ENCODE measurements at regions not wholly inside any gene's neighbourhood (a gene's known extent, or its start where the extent isn't known, plus 50 kb on each side); places are given as distances from the start of the nearest gene placed in this dataset.

- Histone ChIP-seq H3K36me3 (ENCODE audit: control insufficient read depth in 2 of 3, insufficient read depth in 3 of 3, low read length in 3 of 3) (no peaks in the 10 kb centered on the region), H3K4me3 (ENCODE audit: low read length) (no peak overlapping the region), H3K27me3 (ENCODE audit: control insufficient read depth in 2 of 2, insufficient read depth in 2 of 2, low read length in 2 of 2) (no peaks in the 10 kb centered on the region), H3K9me3 (ENCODE audit: control insufficient read depth in 2 of 3, low read length in 3 of 3) (no peaks in the 10 kb centered on the region), H3K4me1 (ENCODE audit: control insufficient read depth in 2 of 2, insufficient read depth in 2 of 2, low read length in 2 of 2) (no peaks in the 10 kb centered on the region), H3K27ac (ENCODE audit: low read depth, low read length) (no peak overlapping the region)
- Mint-ChIP-seq H3K9me3 (no peaks in the 10 kb centered on the region), H3K27ac (no peak overlapping the region), H3K4me1 (no peaks in the 10 kb centered on the region), H3K27me3 (peaks cover 0 to 18% (median 8%) of the 10 kb centered on the region in 5 donors), H3K36me3 (no peaks in the 10 kb centered on the region), H3K4me3 (no peak overlapping the region)
- DNase-seq (no peak), ATAC-seq (no peak)
- POLR2A ChIA-PET: no interaction called here
- CTCF ChIA-PET: no interaction called here
- intact Hi-C loops (cut with micrococcal nuclease): no loop called here
These were observed 82.5 kb upstream of the SMIM23 start for GRCh38 chr5:171703146-171703545.

GRCh38 chr5:171705036-171705435, 80.6 kb upstream of the SMIM23 start:
- Histone ChIP-seq H3K27ac (ENCODE audit: low read depth, low read length) (no peak overlapping the region), H3K9me3 (ENCODE audit: control insufficient read depth in 2 of 3, low read length in 3 of 3) (no peaks in the 10 kb centered on the region), H3K36me3 (ENCODE audit: control insufficient read depth in 2 of 3, insufficient read depth in 3 of 3, low read length in 3 of 3) (no peaks in the 10 kb centered on the region), H3K4me3 (ENCODE audit: low read length) (no peak overlapping the region), H3K27me3 (ENCODE audit: control insufficient read depth in 2 of 2, insufficient read depth in 2 of 2, low read length in 2 of 2) (no peaks in the 10 kb centered on the region), H3K4me1 (ENCODE audit: control insufficient read depth in 2 of 2, insufficient read depth in 2 of 2, low read length in 2 of 2) (no peaks in the 10 kb centered on the region)
- no peaks in the 10 kb centered on the region for H3K36me3 Mint-ChIP-seq
- peaks cover 0 to 22% (median 8%) of the 10 kb centered on the region in 5 donors for H3K27me3 Mint-ChIP-seq
- no peaks in the 10 kb centered on the region for H3K9me3 Mint-ChIP-seq
- DNase-seq (no peak), ATAC-seq (no peak)
- intact Hi-C loops (cut with micrococcal nuclease): no loop called here
- no peak overlapping the region for H3K4me3 Mint-ChIP-seq
- no peak overlapping the region for H3K27ac Mint-ChIP-seq
- CTCF ChIA-PET: no interaction called here
- no peaks in the 10 kb centered on the region for H3K4me1 Mint-ChIP-seq
- POLR2A ChIA-PET: no interaction called here

GRCh38 chr5:171705830-171706468, 79.7 kb upstream of the SMIM23 start:
- DNase-seq (no peak), ATAC-seq (no peak)
- intact Hi-C loops (cut with micrococcal nuclease): no loop called here
- CTCF ChIA-PET: no interaction called here
- Mint-ChIP-seq H3K36me3 (no peaks in the 10 kb centered on the region), H3K9me3 (no peaks in the 10 kb centered on the region), H3K27ac (no peak overlapping the region), H3K4me1 (no peaks in the 10 kb centered on the region), H3K27me3 (peaks cover 0 to 23% (median 11%) of the 10 kb centered on the region in 5 donors), H3K4me3 (no peak overlapping the region)
- no peaks in the 10 kb centered on the region for H3K9me3 ChIP-seq (ENCODE audit: control insufficient read depth in 2 of 3, low read length in 3 of 3)
- POLR2A ChIA-PET: no interaction called here
- no peaks in the 10 kb centered on the region for H3K4me1 ChIP-seq (ENCODE audit: control insufficient read depth in 2 of 2, insufficient read depth in 2 of 2, low read length in 2 of 2)
- H3K27ac ChIP-seq (ENCODE audit: low read depth, low read length): no peak overlapping the region
- no peaks in the 10 kb centered on the region for H3K36me3 ChIP-seq (ENCODE audit: control insufficient read depth in 2 of 3, insufficient read depth in 3 of 3, low read length in 3 of 3)
- H3K27me3 ChIP-seq (ENCODE audit: control insufficient read depth in 2 of 2, insufficient read depth in 2 of 2, low read length in 2 of 2): no peaks in the 10 kb centered on the region
- no peak overlapping the region for H3K4me3 ChIP-seq (ENCODE audit: low read length)

- ChIA-PET POLR2A (no interaction called here), CTCF (no interaction called here)
- no peak overlapping the region for H3K27ac ChIP-seq (ENCODE audit: low read depth, low read length)
- H3K36me3 Mint-ChIP-seq: no peaks in the 10 kb centered on the region
- no peak overlapping the region for H3K27ac Mint-ChIP-seq
- no peaks in the 10 kb centered on the region for H3K9me3 ChIP-seq (ENCODE audit: control insufficient read depth in 2 of 3, low read length in 3 of 3)
- no peaks in the 10 kb centered on the region for H3K27me3 ChIP-seq (ENCODE audit: control insufficient read depth in 2 of 2, insufficient read depth in 2 of 2, low read length in 2 of 2)
- intact Hi-C loops (cut with micrococcal nuclease): no loop called here
- ATAC-seq (no peak), DNase-seq (no peak)
- no peaks in the 10 kb centered on the region for H3K4me1 Mint-ChIP-seq
- H3K4me3 Mint-ChIP-seq: no peak overlapping the region
- peaks cover 0 to 23% (median 11%) of the 10 kb centered on the region in 5 donors for H3K27me3 Mint-ChIP-seq
- H3K4me3 ChIP-seq (ENCODE audit: low read length): no peak overlapping the region
- no peaks in the 10 kb centered on the region for H3K9me3 Mint-ChIP-seq
- no peaks in the 10 kb centered on the region for H3K36me3 ChIP-seq (ENCODE audit: control insufficient read depth in 2 of 3, insufficient read depth in 3 of 3, low read length in 3 of 3)
- H3K4me1 ChIP-seq (ENCODE audit: control insufficient read depth in 2 of 2, insufficient read depth in 2 of 2, low read length in 2 of 2): no peaks in the 10 kb centered on the region
These were observed 78.7 kb upstream of the SMIM23 start for GRCh38 chr5:171706736-171707441.

GRCh38 chr5:171707442-171707792, 78.2 kb upstream of the SMIM23 start:
- H3K4me1 Mint-ChIP-seq: no peaks in the 10 kb centered on the region
- Histone ChIP-seq H3K36me3 (ENCODE audit: control insufficient read depth in 2 of 3, insufficient read depth in 3 of 3, low read length in 3 of 3) (no peaks in the 10 kb centered on the region), H3K4me1 (ENCODE audit: control insufficient read depth in 2 of 2, insufficient read depth in 2 of 2, low read length in 2 of 2) (no peaks in the 10 kb centered on the region), H3K27me3 (ENCODE audit: control insufficient read depth in 2 of 2, insufficient read depth in 2 of 2, low read length in 2 of 2) (no peaks in the 10 kb centered on the region), H3K4me3 (ENCODE audit: low read length) (no peak overlapping the region), H3K9me3 (ENCODE audit: control insufficient read depth in 2 of 3, low read length in 3 of 3) (no peaks in the 10 kb centered on the region), H3K27ac (ENCODE audit: low read depth, low read length) (no peak overlapping the region)
- H3K27me3 Mint-ChIP-seq: peaks cover 0 to 27% (median 11%) of the 10 kb centered on the region in 5 donors
- no peak overlapping the region for H3K4me3 Mint-ChIP-seq
- CTCF ChIA-PET: no interaction called here
- intact Hi-C loops (cut with micrococcal nuclease): no loop called here
- no peaks in the 10 kb centered on the region for H3K36me3 Mint-ChIP-seq
- POLR2A ChIA-PET: no interaction called here
- DNase-seq (no peak), ATAC-seq (no peak)
- H3K27ac Mint-ChIP-seq: no peak overlapping the region
- H3K9me3 Mint-ChIP-seq: peaks cover 0 to 2% (median 0%) of the 10 kb centered on the region in 11 donors

GRCh38 chr5:171709930-171710329, 75.7 kb upstream of the SMIM23 start:
- no peaks in the 10 kb centered on the region for H3K27me3 ChIP-seq (ENCODE audit: control insufficient read depth in 2 of 2, insufficient read depth in 2 of 2, low read length in 2 of 2)
- no peak for ATAC-seq
- no peak for DNase-seq
- H3K4me3 ChIP-seq (ENCODE audit: low read length): no peak overlapping the region
- intact Hi-C loops (cut with micrococcal nuclease): no loop called here
- CTCF ChIA-PET: no interaction called here
- H3K27me3 Mint-ChIP-seq: peaks cover 0 to 16% (median 10%) of the 10 kb centered on the region in 5 donors
- no peaks in the 10 kb centered on the region for H3K36me3 ChIP-seq (ENCODE audit: control insufficient read depth in 2 of 3, insufficient read depth in 3 of 3, low read length in 3 of 3)
- POLR2A ChIA-PET: no interaction called here
- no peaks in the 10 kb centered on the region for H3K4me1 Mint-ChIP-seq
- no peak overlapping the region for H3K27ac Mint-ChIP-seq
- no peaks in the 10 kb centered on the region for H3K4me1 ChIP-seq (ENCODE audit: control insufficient read depth in 2 of 2, insufficient read depth in 2 of 2, low read length in 2 of 2)
- peaks cover 0 to 6% (median 0%) of the 10 kb centered on the region in 11 donors for H3K9me3 Mint-ChIP-seq
- no peak overlapping the region for H3K27ac ChIP-seq (ENCODE audit: low read depth, low read length)
- H3K36me3 Mint-ChIP-seq: no peaks in the 10 kb centered on the region
- H3K9me3 ChIP-seq (ENCODE audit: control insufficient read depth in 2 of 3, low read length in 3 of 3): no peaks in the 10 kb centered on the region
- no peak overlapping the region for H3K4me3 Mint-ChIP-seq

- H3K36me3 ChIP-seq (ENCODE audit: control insufficient read depth in 2 of 3, insufficient read depth in 3 of 3, low read length in 3 of 3): no peaks in the 10 kb centered on the region
- Mint-ChIP-seq H3K27ac (no peak overlapping the region), H3K4me1 (no peaks in the 10 kb centered on the region), H3K9me3 (peaks cover 0 to 6% (median 0%) of the 10 kb centered on the region in 11 donors), H3K36me3 (no peaks in the 10 kb centered on the region), H3K4me3 (no peak overlapping the region), H3K27me3 (peaks cover 0 to 12% (median 8%) of the 10 kb centered on the region in 5 donors)
- no peaks in the 10 kb centered on the region for H3K27me3 ChIP-seq (ENCODE audit: control insufficient read depth in 2 of 2, insufficient read depth in 2 of 2, low read length in 2 of 2)
- no peak overlapping the region for H3K4me3 ChIP-seq (ENCODE audit: low read length)
- no peak for ATAC-seq
- ChIA-PET POLR2A (no interaction called here), CTCF (no interaction called here)
- H3K9me3 ChIP-seq (ENCODE audit: control insufficient read depth in 2 of 3, low read length in 3 of 3): no peaks in the 10 kb centered on the region
- H3K4me1 ChIP-seq (ENCODE audit: control insufficient read depth in 2 of 2, insufficient read depth in 2 of 2, low read length in 2 of 2): no peaks in the 10 kb centered on the region
- no peak overlapping the region for H3K27ac ChIP-seq (ENCODE audit: low read depth, low read length)
- DNase-seq: no peak
- intact Hi-C loops (cut with micrococcal nuclease): no loop called here
These were observed 75.1 kb upstream of the SMIM23 start for GRCh38 chr5:171710451-171711024.
